GM19372 (cell line): ENCODE measurements at regions not wholly inside any gene's neighbourhood (a gene's known extent, or its start where the extent isn't known, plus 50 kb on each side); places are given as distances from the start of the nearest gene placed in this dataset.

Source experiments
- ATAC-seq: cut with Tn5 transposase; IDR thresholded peaks from one replicate; pipeline ENCODE4 v1.9.1; 2021; ENCODE audit warnings: mild to moderate bottlenecking, low read depth, moderate library complexity; ENCODE audit not compliant: unreplicated experiment

- no peak for ATAC-seq
Measured at GRCh38 chr21:43304621-43305335, 122.2 kb downstream of the SIK1 start.

GRCh38 chr21:43304206-43304605, 122.7 kb downstream of the SIK1 start:
- ATAC-seq = no peak

- no peak for ATAC-seq
Measured at GRCh38 chr21:43303275-43304178, 123.4 kb downstream of the SIK1 start.

- no peak for ATAC-seq
Measured at GRCh38 chr21:43302769-43303168, 124.2 kb downstream of the SIK1 start.

- no peak for ATAC-seq
Measured at GRCh38 chr21:43302062-43302700, 124.8 kb downstream of the SIK1 start.

- no peak for ATAC-seq
Measured at GRCh38 chr21:43301409-43302061, 125.4 kb downstream of the SIK1 start.

- ATAC-seq = no peak
Measured at GRCh38 chr21:43300496-43301408, 126.2 kb downstream of the SIK1 start.

- ATAC-seq = no peak
Measured at GRCh38 chr21:43299441-43300277, 127.3 kb downstream of the SIK1 start.

- no peak for ATAC-seq
Measured at GRCh38 chr21:43298546-43299440, 128.1 kb downstream of the SIK1 start.

- no peak for ATAC-seq
Measured at GRCh38 chr21:43297989-43298388, 128.9 kb downstream of the SIK1 start.

GRCh38 chr21:43297391-43297981, 128.7 kb downstream of the CRYAA start:
- no peak for ATAC-seq

- ATAC-seq = no peak
Measured at GRCh38 chr21:43295066-43295958, 126.5 kb downstream of the CRYAA start.

- no peak for ATAC-seq
Measured at GRCh38 chr21:43294194-43294902, 125.5 kb downstream of the CRYAA start.

- no peak for ATAC-seq
Measured at GRCh38 chr21:43292866-43293142, 124.0 kb downstream of the CRYAA start.

GRCh38 chr21:43292041-43292865, 123.4 kb downstream of the CRYAA start:
- ATAC-seq = no peak
